HepG2 (cell line): ENCODE measurements at regions not wholly inside any gene's neighbourhood (a gene's known extent, or its start where the extent isn't known, plus 50 kb on each side); places are given as distances from the start of the nearest gene placed in this dataset.

Source experiments
- ATAC-seq: fragments of 200-7000 bp; cut with Tn5 transposase; 3 replicates; pipeline ENCODE4 v1.9.1; 2020; ENCODE audit warnings: mild to moderate bottlenecking, moderate library complexity
- BruUV-seq: library from RNA; stranded (reverse); fragments of 400-500 nt; replicated peaks from 2 replicates; lab custom pipeline; 2021; lab: Mats Ljungman, UMichigan
- CTCF ChIA-PET: fragments of 300-600 bp; formaldehyde crosslinking; extraction: SDS; loops from one replicate; lab custom pipeline; 2021; ENCODE audit warnings: low total read pairs, inconsistent platforms, low intra/inter-chr PET ratio; lab: Yijun Ruan, JAX
- POLR2A ChIA-PET: fragments of 350-600 bp; sonication (Branson Sonifier 250); formaldehyde crosslinking; loops from one replicate; lab custom pipeline; 2020; ENCODE audit warnings: antibody characterized with exemption, inconsistent platforms; lab: Yijun Ruan, JAX
- DNase-seq: peaks from one replicate; pipeline ENCODE4 v3.0.0-alpha.2; 2015; ENCODE audit warnings: low spot score
- FAIRE-seq: peaks from 3 replicates; lab custom pipeline; 2011; peaks lifted over from hg19 to GRCh38; lab: Jason Lieb, UNC
- H2AFZ ChIP-seq: one replicate; pipeline ENCODE4 v1.6.1; 2011; ENCODE audit warnings: low read length, inconsistent platforms
- H3K27ac ChIP-seq: fragments of 300-600 bp; 3 replicates; pipeline ENCODE4 v1.8.0; 2011; ENCODE audit warnings: mixed run types, mild to moderate bottlenecking, mixed read lengths, low read length, inconsistent platforms; ENCODE audit not compliant: insufficient read depth; ENCODE audit errors: extremely low read length
- H3K27me3 ChIP-seq, 2 experiments: fragments of 200-600 bp in 1 of 2; 2 replicates in 1 of 2; 3 replicates in 1 of 2; pipeline versions ENCODE4 v1.6.0 to v1.8.0; 2011; ENCODE audit warnings: low read length in 2 of 2, mild to moderate bottlenecking in 2 of 2, moderate library complexity in 2 of 2, inconsistent platforms in 1 of 2; ENCODE audit not compliant: insufficient read depth in 2 of 2, control insufficient read depth in 1 of 2
- H3K36me3 ChIP-seq, 2 experiments: fragments of 200-600 bp in 1 of 2; replicated peaks in 1 of 2; 2 replicates in 1 of 2; 3 replicates in 1 of 2; pipeline versions ENCODE4 v1.5.1 to v1.8.0; 2011; ENCODE audit warnings: low read length in 2 of 2, inconsistent platforms in 1 of 2; ENCODE audit not compliant: insufficient read depth in 2 of 2, control insufficient read depth in 1 of 2
- H3K4me1 ChIP-seq: 2 replicates; pipeline ENCODE4 v1.5.1; 2012; ENCODE audit warnings: low read length, inconsistent platforms; ENCODE audit not compliant: insufficient read depth
- H3K4me2 ChIP-seq: 2 replicates; pipeline ENCODE4 v1.6.0; 2011; ENCODE audit warnings: low read depth, low read length, inconsistent platforms
- H3K4me3 ChIP-seq, 3 experiments: fragments of 200-600 bp in 1 of 3; sonication (generic), shearing (Covaris generic) in 1 of 3; replicated peaks in 1 of 3; 2 replicates each; pipeline ENCODE4 v1.5.1; 2011 to 2016; ENCODE audit warnings: low read length in 3 of 3, inconsistent platforms in 2 of 3, low read depth in 2 of 3, mild to moderate bottlenecking in 2 of 3, control low read depth in 1 of 3, mixed read lengths in 1 of 3; ENCODE audit not compliant: insufficient read depth in 1 of 3
- H3K79me2 ChIP-seq: one replicate; pipeline ENCODE4 v1.6.1; 2011; ENCODE audit warnings: low read length, inconsistent platforms; ENCODE audit not compliant: insufficient read depth
- H3K9ac ChIP-seq: 2 replicates; pipeline ENCODE4 v1.6.0; 2011; ENCODE audit warnings: mild to moderate bottlenecking, low read depth, low read length, inconsistent platforms; ENCODE audit not compliant: insufficient read depth
- H3K9me3 ChIP-seq: 2 replicates; pipeline ENCODE4 v1.5.1; 2012; ENCODE audit warnings: mild to moderate bottlenecking, low read length
- H4K20me1 ChIP-seq: 2 replicates; pipeline ENCODE4 v1.6.0; 2011; ENCODE audit warnings: inconsistent platforms, mild to moderate bottlenecking, low read length, moderate library complexity; ENCODE audit not compliant: insufficient read depth
- CBX1 ChIP-seq: IDR thresholded peaks from one replicate; pipeline ENCODE4 v1.6.1; 2016; ENCODE audit warnings: antibody characterized with exemption, low read depth
- HOXA3 ChIP-seq: sonication (generic); formaldehyde crosslinking; IDR thresholded peaks from 2 replicates; pipeline ENCODE4 v1.5.0; 2020; ENCODE audit warnings: missing genetic modification reagents
- IRF1 ChIP-seq: sonication (generic); formaldehyde crosslinking; IDR thresholded peaks from 2 replicates; pipeline ENCODE4 v1.4.0; 2020; ENCODE audit warnings: low read depth, mild to moderate bottlenecking, missing genetic modification reagents
- IRF9 ChIP-seq: sonication (generic); formaldehyde crosslinking; IDR thresholded peaks from 2 replicates; pipeline ENCODE4 v1.8.0; 2022; ENCODE audit warnings: missing genetic modification reagents, mild to moderate bottlenecking, borderline replicate concordance
- RORA ChIP-seq: sonication (generic); formaldehyde crosslinking; IDR thresholded peaks from 2 replicates; pipeline ENCODE4 v1.5.0; 2020; ENCODE audit warnings: mild to moderate bottlenecking, missing genetic modification reagents, moderate library complexity
- WGBS: methylation state at CpG from one replicate; pipeline ENCODE4 v1.1.6; 2017; ENCODE audit warnings: low lambda C conversion rate; 5-methylcytosine and 5-hydroxymethylcytosine counted together
- in situ Hi-C: cut with HindIII; loops from 2 replicates; pipeline ENCODE4 v1.10.0; 2017; ENCODE audit warnings: low pct_unique_long_range_greater_than_20kb; ENCODE audit not compliant: extremely low pct_ligation_motif_present
- intact Hi-C: fragments of 100-400 bp; cut with micrococcal nuclease; formaldehyde crosslinking; loops from one replicate; pipeline ENCODE4 v1.10.0; 2022; ENCODE audit not compliant: unreplicated experiment
- TF ChIP-seq, protein P1 (sequence below): sonication (generic); formaldehyde crosslinking; IDR thresholded peaks from 2 replicates; pipeline ENCODE4 v1.4.0; 2020; ENCODE audit warnings: mild to moderate bottlenecking, missing genetic modification reagents, borderline replicate concordance

DNA sequence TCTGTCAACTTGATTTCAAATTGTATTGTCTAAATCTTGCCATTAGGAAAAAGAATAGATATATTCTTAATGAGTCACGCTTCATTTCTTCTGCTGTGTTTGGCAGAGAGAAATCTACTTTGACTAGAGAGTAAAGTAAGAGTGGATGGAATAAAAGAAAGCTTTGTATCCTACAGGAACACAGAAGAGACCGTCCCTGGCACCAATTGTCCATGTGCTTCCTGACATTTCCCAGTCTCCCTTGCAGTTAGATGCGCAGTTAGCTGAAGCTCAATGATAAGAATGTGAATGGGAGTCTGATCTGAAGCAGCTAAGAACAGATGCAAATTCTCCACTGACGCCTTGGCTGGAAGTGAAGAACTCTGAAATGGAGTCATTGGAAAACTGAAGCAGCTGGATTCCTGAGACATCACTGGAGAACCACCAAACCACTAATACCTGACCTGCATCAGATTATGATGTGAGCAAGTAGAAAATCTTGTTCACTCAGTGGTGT is 528.2 kb upstream of the MARCKS start:
- POLR2A ChIA-PET = interaction anchor here (0.6 kb wide), 1 partner anchor 529 kb away, joined by 3 read pairs; no protein-coding TSS in a partner anchor
- Histone ChIP-seq H3K27ac (no peak overlapping the region), H3K4me1 (no peaks in the 10 kb centered on the region), H3K9ac (no peak overlapping the region), H4K20me1 (no peaks in the 10 kb centered on the region)
- no peak for FAIRE-seq
- intact Hi-C loops = no loop called here
- TF ChIP-seq IRF9 (CRISPR knock-in tag) (no peak), HOXA3 (CRISPR knock-in tag) (no peak), CBX1 (no peak), RORA (CRISPR knock-in tag) (no peak), IRF1 (CRISPR knock-in tag) (no peak)
- TF ChIP-seq, protein P1, sequence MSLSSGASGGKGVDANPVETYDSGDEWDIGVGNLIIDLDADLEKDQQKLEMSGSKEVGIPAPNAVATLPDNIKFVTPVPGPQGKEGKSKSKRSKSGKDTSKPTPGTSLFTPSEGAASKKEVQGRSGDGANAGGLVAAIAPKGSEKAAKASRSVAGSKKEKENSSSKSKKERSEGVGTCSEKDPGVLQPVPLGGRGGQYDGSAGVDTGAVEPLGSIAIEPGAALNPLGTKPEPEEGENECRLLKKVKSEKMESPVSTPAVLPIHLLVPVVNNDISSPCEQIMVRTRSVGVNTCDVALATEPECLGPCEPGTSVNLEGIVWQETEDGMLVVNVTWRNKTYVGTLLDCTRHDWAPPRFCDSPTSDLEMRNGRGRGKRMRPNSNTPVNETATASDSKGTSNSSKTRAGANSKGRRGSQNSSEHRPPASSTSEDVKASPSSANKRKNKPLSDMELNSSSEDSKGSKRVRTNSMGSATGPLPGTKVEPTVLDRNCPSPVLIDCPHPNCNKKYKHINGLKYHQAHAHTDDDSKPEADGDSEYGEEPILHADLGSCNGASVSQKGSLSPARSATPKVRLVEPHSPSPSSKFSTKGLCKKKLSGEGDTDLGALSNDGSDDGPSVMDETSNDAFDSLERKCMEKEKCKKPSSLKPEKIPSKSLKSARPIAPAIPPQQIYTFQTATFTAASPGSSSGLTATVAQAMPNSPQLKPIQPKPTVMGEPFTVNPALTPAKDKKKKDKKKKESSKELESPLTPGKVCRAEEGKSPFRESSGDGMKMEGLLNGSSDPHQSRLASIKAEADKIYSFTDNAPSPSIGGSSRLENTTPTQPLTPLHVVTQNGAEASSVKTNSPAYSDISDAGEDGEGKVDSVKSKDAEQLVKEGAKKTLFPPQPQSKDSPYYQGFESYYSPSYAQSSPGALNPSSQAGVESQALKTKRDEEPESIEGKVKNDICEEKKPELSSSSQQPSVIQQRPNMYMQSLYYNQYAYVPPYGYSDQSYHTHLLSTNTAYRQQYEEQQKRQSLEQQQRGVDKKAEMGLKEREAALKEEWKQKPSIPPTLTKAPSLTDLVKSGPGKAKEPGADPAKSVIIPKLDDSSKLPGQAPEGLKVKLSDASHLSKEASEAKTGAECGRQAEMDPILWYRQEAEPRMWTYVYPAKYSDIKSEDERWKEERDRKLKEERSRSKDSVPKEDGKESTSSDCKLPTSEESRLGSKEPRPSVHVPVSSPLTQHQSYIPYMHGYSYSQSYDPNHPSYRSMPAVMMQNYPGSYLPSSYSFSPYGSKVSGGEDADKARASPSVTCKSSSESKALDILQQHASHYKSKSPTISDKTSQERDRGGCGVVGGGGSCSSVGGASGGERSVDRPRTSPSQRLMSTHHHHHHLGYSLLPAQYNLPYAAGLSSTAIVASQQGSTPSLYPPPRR (CRISPR knock-in tag) = no peak
- TF ChIP-seq, all 625 proteins: peak for 0
- Histone ChIP-seq H3K9me3 (no peaks in the 10 kb centered on the region), H3K27me3 (no peaks in the 10 kb centered on the region), H2AFZ (no peak overlapping the region), H3K4me3 (no peak overlapping the region), H3K36me3 (no peaks in the 10 kb centered on the region), H3K79me2 (no peaks in the 10 kb centered on the region), H3K4me2 (no peak overlapping the region)
- WGBS = 74% methylated on average over 4 of the region's 4 CpGs
- in situ Hi-C loops = no loop called here
- ATAC-seq (no peak), DNase-seq (no peak)
- no TSS peak for BruUV-seq
- CTCF ChIA-PET = no interaction called here
